ENCODE measurements at regions not wholly inside any gene's neighbourhood (a gene's known extent, or its start where the extent isn't known, plus 50 kb on each side); places are given as distances from the start of the nearest gene placed in this dataset.

GRCh38 chr9:31166516-31166915 lies 1217.9 kb upstream of the ACO1 start:
- no peak for TF ChIP-seq MAX (IDR thresholded peaks at IDR 0.05)
- TF ChIP-seq JUND (IDR thresholded peaks at IDR 0.05), result no peak
- TF ChIP-seq CTCF (IDR thresholded peaks at IDR 0.05 in 2 of 3, conservative IDR thresholded peaks at IDR 0.05 in 1 of 3; ENCODE audit: borderline replicate concordance in 1 of 3, insufficient read depth in 1 of 3, low read depth in 2 of 3, low read length in 2 of 3), result no peak
- TF ChIP-seq EZH2phosphoT487 (IDR thresholded peaks at IDR 0.05; ENCODE audit: borderline replicate concordance), result no peak
- TF ChIP-seq REST (IDR thresholded peaks at IDR 0.05; ENCODE audit: low read depth), result no peak
- no peak for TF ChIP-seq SRF (IDR thresholded peaks at IDR 0.05; ENCODE audit: low read depth)
- no peak for TF ChIP-seq YY1 (IDR thresholded peaks at IDR 0.05; ENCODE audit: extremely low read depth, insufficient replicate concordance, low read depth, low read length)
- TF ChIP-seq FOSL1 (IDR thresholded peaks at IDR 0.05; ENCODE audit: low read depth), result no peak
- TF ChIP-seq POLR2A (IDR thresholded peaks at IDR 0.05; ENCODE audit: borderline replicate concordance, extremely low read depth, insufficient read depth, insufficient read length), result no peak
- TF ChIP-seq ELF1 (IDR thresholded peaks at IDR 0.05; ENCODE audit: borderline replicate concordance, low read depth), result no peak
- no peak for TF ChIP-seq ZFX (IDR thresholded peaks at IDR 0.05)
- no peak for TF ChIP-seq EZH2 (IDR thresholded peaks at IDR 0.05)
- TF ChIP-seq TCF7L2 (IDR thresholded peaks at IDR 0.05; ENCODE audit: borderline replicate concordance, extremely low read depth, insufficient read depth, insufficient read length), result no peak
